ENCODE measurements at regions not wholly inside any gene's neighbourhood (a gene's known extent, or its start where the extent isn't known, plus 50 kb on each side); places are given as distances from the start of the nearest gene placed in this dataset.

- FAIRE-seq: peak; percentile 92
- DNase-seq (ENCODE audit: low spot score): peak; percentile 80
Observed at GRCh38 chr13:70188567-70188966, 80.3 kb upstream of the KLHL1 start.

GRCh38 chr13:70183041-70183440 lies 74.8 kb upstream of the KLHL1 start:
- DNase-seq (ENCODE audit: low spot score) (peak; percentile 78), FAIRE-seq (peak; percentile 73)

All from RCC 7860 (cell line).